Loucy (cell line): ENCODE measurements at regions not wholly inside any gene's neighbourhood (a gene's known extent, or its start where the extent isn't known, plus 50 kb on each side); places are given as distances from the start of the nearest gene placed in this dataset.

Experiments
- H2AFZ ChIP-seq: fragments of 200-600 bp; sonication (generic); 2 replicates; pipeline ENCODE4 v1.6.0; 2016; ENCODE audit warnings: antibody characterized with exemption, mild to moderate bottlenecking, low read length, moderate library complexity
- H3F3A ChIP-seq: fragments of 200-600 bp; 2 replicates; pipeline ENCODE4 v1.6.0; 2016; ENCODE audit warnings: antibody characterized with exemption, low read depth, mild to moderate bottlenecking
- H3K27me3 ChIP-seq: fragments of 200-600 bp; sonication (generic); 2 replicates; pipeline ENCODE4 v1.6.1; 2014; ENCODE audit warnings: low read length, mild to moderate bottlenecking; ENCODE audit not compliant: insufficient read depth, poor library complexity, severe bottlenecking
- H3K36me3 ChIP-seq: fragments of 200-600 bp; sonication (generic); 2 replicates; pipeline ENCODE4 v1.6.1; 2016; ENCODE audit warnings: low read length; ENCODE audit not compliant: insufficient read depth
- H3K4me1 ChIP-seq: fragments of 200-600 bp; sonication (generic); 2 replicates; pipeline ENCODE4 v1.5.1; 2014; ENCODE audit warnings: low read length, mild to moderate bottlenecking; ENCODE audit not compliant: insufficient read depth, poor library complexity, severe bottlenecking
- H3K4me2 ChIP-seq: fragments of 200-600 bp; sonication (generic); 2 replicates; pipeline ENCODE4 v1.6.0; 2014; ENCODE audit warnings: antibody characterized with exemption, low read length, low read depth, mild to moderate bottlenecking; ENCODE audit not compliant: poor library complexity, severe bottlenecking
- H3K4me3 ChIP-seq: fragments of 200-600 bp; sonication (generic); 2 replicates; pipeline ENCODE4 v1.5.1; 2014; ENCODE audit warnings: low read length, mild to moderate bottlenecking, mixed read lengths; ENCODE audit not compliant: poor library complexity, severe bottlenecking
- H3K79me2 ChIP-seq: fragments of 200-600 bp; sonication (generic); 2 replicates; pipeline ENCODE4 v1.6.1; 2014; ENCODE audit warnings: low read length; ENCODE audit not compliant: insufficient read depth
- H3K9ac ChIP-seq: fragments of 200-600 bp; sonication (generic); 2 replicates; pipeline ENCODE4 v1.6.0; 2014; ENCODE audit warnings: mild to moderate bottlenecking, low read depth, low read length, moderate library complexity; ENCODE audit not compliant: poor library complexity, severe bottlenecking
- H3K9me2 ChIP-seq: fragments of 200-600 bp; sonication (generic); replicated peaks from 2 replicates; pipeline ENCODE4 v1.6.1; 2016; ENCODE audit warnings: low read depth, low read length, mixed read lengths
- H3K9me3 ChIP-seq: fragments of 200-600 bp; sonication (generic); 2 replicates; pipeline ENCODE4 v1.6.1; 2014; ENCODE audit warnings: mild to moderate bottlenecking, antibody characterized with exemption, low read length, low read depth; ENCODE audit not compliant: insufficient read depth
- H4K20me1 ChIP-seq: fragments of 200-600 bp; sonication (generic); 2 replicates; pipeline ENCODE4 v1.6.0; 2014; ENCODE audit warnings: antibody characterized with exemption, low read length, mild to moderate bottlenecking; ENCODE audit not compliant: insufficient read depth, poor library complexity, severe bottlenecking
- EZH2phosphoT487 ChIP-seq: fragments of 200-600 bp; IDR thresholded peaks from 2 replicates; pipeline ENCODE4 v1.6.1; 2018; ENCODE audit warnings: antibody characterized with exemption, mild to moderate bottlenecking, moderate library complexity, borderline replicate concordance
- TF ChIP-seq, protein P1 (sequence below): fragments of 200-600 bp; sonication (generic); conservative IDR thresholded peaks from 2 replicates; pipeline ENCODE4 v1.5.1; 2014; ENCODE audit warnings: mild to moderate bottlenecking, antibody characterized with exemption, low read length

DNA sequence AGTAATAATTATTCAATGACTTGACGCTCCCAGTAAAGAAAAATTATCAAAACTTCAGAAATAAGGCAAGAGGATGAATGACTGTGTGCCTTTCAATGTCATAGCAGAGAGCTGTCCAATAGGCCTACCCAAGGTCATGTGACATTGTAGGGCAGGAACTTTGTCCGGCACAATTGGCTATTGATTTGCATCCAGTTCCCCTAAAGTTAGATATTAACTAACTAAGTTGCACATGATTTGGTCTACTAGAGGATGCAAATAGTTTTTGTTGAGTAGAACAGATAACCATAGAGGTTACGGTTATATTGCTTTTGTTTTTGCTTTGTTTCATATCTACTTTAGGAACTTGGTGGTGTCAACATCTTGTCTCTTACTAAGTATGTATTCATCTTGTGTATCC, 127.9 kb upstream of the PFN2 start:
- Histone ChIP-seq H3K27me3 (no peaks in the 10 kb centered on the region), H4K20me1 (no peaks in the 10 kb centered on the region), H3K9ac (no peak overlapping the region), H3K9me2 (no peaks in the 10 kb centered on the region), H3K4me3 (no peak overlapping the region), H3K4me1 (peaks cover 13% of the 10 kb centered on the region), H3K79me2 (no peaks in the 10 kb centered on the region), H2AFZ (no peak overlapping the region), H3K36me3 (no peaks in the 10 kb centered on the region), H3K4me2 (no peak overlapping the region), H3F3A (no peaks in the 10 kb centered on the region), H3K9me3 (no peaks in the 10 kb centered on the region)
- TF ChIP-seq EZH2phosphoT487, result no peak
- TF ChIP-seq, protein P1, sequence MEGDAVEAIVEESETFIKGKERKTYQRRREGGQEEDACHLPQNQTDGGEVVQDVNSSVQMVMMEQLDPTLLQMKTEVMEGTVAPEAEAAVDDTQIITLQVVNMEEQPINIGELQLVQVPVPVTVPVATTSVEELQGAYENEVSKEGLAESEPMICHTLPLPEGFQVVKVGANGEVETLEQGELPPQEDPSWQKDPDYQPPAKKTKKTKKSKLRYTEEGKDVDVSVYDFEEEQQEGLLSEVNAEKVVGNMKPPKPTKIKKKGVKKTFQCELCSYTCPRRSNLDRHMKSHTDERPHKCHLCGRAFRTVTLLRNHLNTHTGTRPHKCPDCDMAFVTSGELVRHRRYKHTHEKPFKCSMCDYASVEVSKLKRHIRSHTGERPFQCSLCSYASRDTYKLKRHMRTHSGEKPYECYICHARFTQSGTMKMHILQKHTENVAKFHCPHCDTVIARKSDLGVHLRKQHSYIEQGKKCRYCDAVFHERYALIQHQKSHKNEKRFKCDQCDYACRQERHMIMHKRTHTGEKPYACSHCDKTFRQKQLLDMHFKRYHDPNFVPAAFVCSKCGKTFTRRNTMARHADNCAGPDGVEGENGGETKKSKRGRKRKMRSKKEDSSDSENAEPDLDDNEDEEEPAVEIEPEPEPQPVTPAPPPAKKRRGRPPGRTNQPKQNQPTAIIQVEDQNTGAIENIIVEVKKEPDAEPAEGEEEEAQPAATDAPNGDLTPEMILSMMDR, result no peak

DNA sequence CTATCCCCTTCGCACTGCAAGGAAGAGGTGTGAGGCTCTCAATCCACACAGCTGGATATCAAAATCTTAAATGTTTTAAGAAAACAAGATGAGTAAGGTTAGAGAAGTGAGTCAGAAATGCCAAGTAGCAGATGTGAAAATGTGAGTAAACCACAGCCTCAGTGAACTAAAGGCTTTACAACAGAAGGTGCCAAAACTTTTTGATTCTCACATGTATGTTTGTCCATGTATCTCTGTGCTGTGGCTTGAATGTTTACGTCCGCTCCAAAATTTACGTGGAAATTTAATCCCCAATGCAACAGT, 126.8 kb upstream of the PFN2 start:
- H3K27me3 ChIP-seq, result no peaks in the 10 kb centered on the region
- H3K4me1 ChIP-seq, result peaks cover 4% of the 10 kb centered on the region
- H3K79me2 ChIP-seq, result no peaks in the 10 kb centered on the region
- no peaks in the 10 kb centered on the region for H3K9me3 ChIP-seq
- no peak overlapping the region for H3K4me3 ChIP-seq
- no peaks in the 10 kb centered on the region for H4K20me1 ChIP-seq
- no peak overlapping the region for H2AFZ ChIP-seq
- H3K36me3 ChIP-seq, result no peaks in the 10 kb centered on the region
- TF ChIP-seq, protein P1, result no peak
- no peak for TF ChIP-seq EZH2phosphoT487
- no peak overlapping the region for H3K4me2 ChIP-seq
- no peaks in the 10 kb centered on the region for H3F3A ChIP-seq
- no peaks in the 10 kb centered on the region for H3K9me2 ChIP-seq
- no peak overlapping the region for H3K9ac ChIP-seq

DNA sequence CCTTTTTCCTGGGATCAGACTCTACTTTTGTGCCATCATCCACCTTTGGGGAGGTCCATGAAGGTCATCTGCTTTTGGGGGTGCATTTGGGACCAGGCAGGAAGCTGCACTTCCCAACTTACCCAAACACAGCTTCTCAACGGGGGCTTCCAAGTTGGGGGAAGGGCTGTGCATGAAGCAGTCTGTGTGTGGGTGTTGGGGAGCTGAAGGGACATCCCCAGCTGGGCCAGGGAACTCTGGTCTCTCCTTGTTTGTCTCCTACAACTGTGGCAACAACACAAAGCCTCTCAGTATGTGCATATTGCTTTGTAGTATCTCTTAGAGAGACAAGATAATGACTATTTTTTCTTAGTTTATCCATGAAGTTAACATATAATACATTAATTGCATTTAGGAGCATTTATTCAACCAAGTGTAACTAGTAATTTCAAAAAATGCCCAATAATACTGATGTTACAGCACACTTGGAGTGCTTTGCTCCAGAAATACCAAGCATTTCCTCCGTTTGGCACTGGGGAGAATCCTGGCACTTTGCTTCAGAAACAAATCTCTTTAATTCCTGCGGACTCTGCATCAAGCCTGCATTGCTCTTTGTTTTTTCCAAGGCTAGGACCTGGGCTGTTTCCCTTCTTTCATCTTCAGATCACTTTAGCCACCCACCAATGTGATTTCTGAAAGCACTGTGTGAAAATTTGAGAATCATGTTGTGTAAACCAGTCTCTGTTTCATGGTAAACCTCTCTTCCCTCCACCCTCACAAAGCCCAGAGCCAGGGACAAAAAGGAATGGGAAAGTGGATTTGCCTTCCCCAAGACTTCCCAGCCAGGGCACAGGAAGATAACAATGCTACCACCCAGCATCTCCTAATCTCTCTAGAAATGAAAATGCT, 126.2 kb upstream of the PFN2 start:
- H3K36me3 ChIP-seq, result no peaks in the 10 kb centered on the region
- H2AFZ ChIP-seq, result no peak overlapping the region
- no peaks in the 10 kb centered on the region for H3K4me1 ChIP-seq
- no peaks in the 10 kb centered on the region for H3K79me2 ChIP-seq
- no peaks in the 10 kb centered on the region for H3K9me3 ChIP-seq
- no peaks in the 10 kb centered on the region for H3K9me2 ChIP-seq
- no peaks in the 10 kb centered on the region for H4K20me1 ChIP-seq
- no peak overlapping the region for H3K4me3 ChIP-seq
- no peaks in the 10 kb centered on the region for H3F3A ChIP-seq
- H3K9ac ChIP-seq, result no peak overlapping the region
- H3K27me3 ChIP-seq, result no peaks in the 10 kb centered on the region
- TF ChIP-seq EZH2phosphoT487, result no peak
- TF ChIP-seq, protein P1, result no peak
- no peak overlapping the region for H3K4me2 ChIP-seq
